OCI-LY1 (cell line): ENCODE measurements at regions not wholly inside any gene's neighbourhood (a gene's known extent, or its start where the extent isn't known, plus 50 kb on each side); places are given as distances from the start of the nearest gene placed in this dataset.

Source experiments
- H2AFZ ChIP-seq: fragments of 200-600 bp; sonication (generic), shearing (Covaris generic); 2 replicates; pipeline ENCODE4 v1.6.0; 2014; ENCODE audit warnings: antibody characterized with exemption, mild to moderate bottlenecking, low read length
- H3F3A ChIP-seq: fragments of 200-600 bp; sonication (generic), shearing (Covaris generic); 2 replicates; pipeline ENCODE4 v1.6.0; 2014; ENCODE audit warnings: mild to moderate bottlenecking, antibody characterized with exemption, low read length, moderate library complexity; ENCODE audit not compliant: insufficient read depth
- H3K27ac ChIP-seq: fragments of 200-600 bp; sonication (generic); 2 replicates; pipeline ENCODE4 v1.5.1; 2014; ENCODE audit warnings: low read length, mixed run types, mild to moderate bottlenecking, low read depth; ENCODE audit not compliant: poor library complexity, severe bottlenecking
- H3K27me3 ChIP-seq: fragments of 200-600 bp; sonication (generic); 2 replicates; pipeline ENCODE4 v1.6.0; 2014; ENCODE audit warnings: antibody characterized with exemption, mild to moderate bottlenecking, low read length, moderate library complexity; ENCODE audit not compliant: insufficient read depth
- H3K36me3 ChIP-seq: fragments of 200-600 bp; sonication (generic); 2 replicates; pipeline ENCODE4 v1.6.1; 2014; ENCODE audit warnings: mild to moderate bottlenecking, antibody characterized with exemption, low read length, moderate library complexity, mixed read lengths; ENCODE audit not compliant: insufficient read depth
- H3K4me1 ChIP-seq: fragments of 200-600 bp; sonication (generic); 2 replicates; pipeline ENCODE4 v1.5.1; 2014; ENCODE audit warnings: mild to moderate bottlenecking, low read length, moderate library complexity; ENCODE audit not compliant: insufficient read depth, severe bottlenecking
- H3K4me2 ChIP-seq: fragments of 200-600 bp; sonication (generic), shearing (Covaris generic); 2 replicates; pipeline ENCODE4 v1.6.1; 2014; ENCODE audit warnings: low read length
- H3K4me3 ChIP-seq: fragments of 200-600 bp; sonication (generic); 2 replicates; pipeline ENCODE4 v1.5.1; 2014; ENCODE audit warnings: low read length, low read depth, mild to moderate bottlenecking, mixed read lengths; ENCODE audit not compliant: poor library complexity, severe bottlenecking
- H3K79me2 ChIP-seq: fragments of 200-600 bp; shearing (Covaris generic); 2 replicates; pipeline ENCODE4 v1.6.1; 2016; ENCODE audit warnings: mixed run types, low read length, mixed read lengths; ENCODE audit not compliant: insufficient read depth
- H3K9ac ChIP-seq: fragments of 200-600 bp; sonication (generic), shearing (Covaris generic); 2 replicates; pipeline ENCODE4 v1.6.1; 2014; ENCODE audit warnings: mild to moderate bottlenecking, low read length, mixed read lengths
- H3K9me2 ChIP-seq: fragments of 200-600 bp; sonication (generic), shearing (Covaris generic); 2 replicates; pipeline ENCODE4 v1.6.1; 2014; ENCODE audit warnings: low read depth, mild to moderate bottlenecking, low read length, mixed read lengths
- H3K9me3 ChIP-seq: fragments of 200-600 bp; shearing (Covaris generic); 2 replicates; pipeline ENCODE4 v1.6.1; 2014; ENCODE audit warnings: low read length, mixed read lengths
- H4K20me1 ChIP-seq: fragments of 200-600 bp; sonication (generic), shearing (Covaris generic); 2 replicates; pipeline ENCODE4 v1.6.0; 2016; ENCODE audit warnings: mild to moderate bottlenecking, low read length; ENCODE audit not compliant: insufficient read depth
- CTCF ChIP-seq: fragments of 200-600 bp; sonication (generic), shearing (Covaris generic); IDR thresholded peaks from 2 replicates; pipeline ENCODE4 v1.5.1; 2017; ENCODE audit warnings: mild to moderate bottlenecking, antibody characterized with exemption, low read length, moderate library complexity, mixed read lengths
- EZH2 ChIP-seq: fragments of 200-600 bp; sonication (generic), shearing (Covaris generic); IDR thresholded peaks from 2 replicates; pipeline ENCODE4 v1.8.0; 2017; ENCODE audit warnings: borderline replicate concordance, mixed run types, mild to moderate bottlenecking, antibody characterized with exemption, low read length, moderate library complexity, mixed read lengths

- no peaks in the 10 kb centered on the region for H3K27me3 ChIP-seq
Measured at GRCh38 chr11:128299132-128299726, 288.1 kb downstream of the ETS1 start.

DNA sequence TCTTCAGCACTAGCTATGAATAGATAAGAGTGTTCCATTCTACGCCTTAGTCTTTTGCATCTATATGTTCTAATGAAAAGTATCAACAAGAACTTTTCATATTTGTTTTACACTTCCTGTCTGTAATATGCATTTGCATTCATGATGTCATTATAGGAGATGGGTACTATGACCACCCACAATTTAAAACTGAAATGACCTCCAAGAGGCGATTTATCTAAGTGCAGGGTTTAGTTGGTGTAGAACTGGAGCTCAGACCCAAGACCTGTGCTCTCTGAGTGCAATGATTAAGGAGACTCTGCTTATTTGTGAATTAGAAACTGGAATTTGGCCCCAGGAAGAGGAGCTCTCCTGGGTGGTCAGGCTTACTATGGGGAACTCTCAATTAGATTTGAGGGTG is 289.1 kb downstream of the ETS1 start:
- H2AFZ ChIP-seq, result no peak overlapping the region
- H3K4me1 ChIP-seq, result peaks cover 46% of the 10 kb centered on the region
- H3K4me2 ChIP-seq, result no peak overlapping the region

More at GRCh38 chr11:128299132-128299726, 288.1 kb downstream of the ETS1 start:
- no peaks in the 10 kb centered on the region for H3K9me2 ChIP-seq
- H3K9ac ChIP-seq, result no peak overlapping the region
- no peaks in the 10 kb centered on the region for H3F3A ChIP-seq
- H3K4me3 ChIP-seq, result no peak overlapping the region
- no peak overlapping the region for H2AFZ ChIP-seq
- H3K9me3 ChIP-seq, result no peaks in the 10 kb centered on the region
- no peaks in the 10 kb centered on the region for H4K20me1 ChIP-seq
- H3K4me2 ChIP-seq, result no peak overlapping the region
- H3K79me2 ChIP-seq, result no peaks in the 10 kb centered on the region
- TF ChIP-seq EZH2, result no peak
- no peak for TF ChIP-seq CTCF
- H3K36me3 ChIP-seq, result no peaks in the 10 kb centered on the region
- peaks cover 53% of the 10 kb centered on the region for H3K4me1 ChIP-seq
- no peak overlapping the region for H3K27ac ChIP-seq

DNA sequence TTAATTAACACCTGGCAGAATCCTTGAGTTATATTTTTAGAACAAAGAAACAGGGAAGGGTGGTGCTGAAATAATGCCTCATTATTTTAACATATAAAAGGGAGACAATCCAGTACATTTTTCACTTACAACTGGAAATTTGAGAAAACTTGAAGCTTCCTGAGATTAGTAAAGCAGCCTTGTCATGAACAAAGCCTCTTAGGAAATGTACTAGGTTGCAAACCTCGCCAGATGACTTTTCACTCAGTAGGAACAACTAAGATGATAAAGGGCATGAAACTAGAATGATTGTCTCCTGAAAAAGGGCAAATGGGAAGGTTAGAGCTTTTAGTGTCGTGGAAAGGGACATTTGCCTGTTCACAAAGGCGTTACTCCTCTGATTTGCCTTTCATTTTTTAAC is 289.6 kb downstream of the ETS1 start:
- H2AFZ ChIP-seq, result no peak overlapping the region
- no peaks in the 10 kb centered on the region for H3F3A ChIP-seq
- H3K27ac ChIP-seq, result peak overlapping the region; percentile 10
- no peak for TF ChIP-seq EZH2
- no peak for TF ChIP-seq CTCF
- H3K9me3 ChIP-seq, result no peaks in the 10 kb centered on the region
- no peaks in the 10 kb centered on the region for H4K20me1 ChIP-seq
- no peak overlapping the region for H3K4me2 ChIP-seq
- H3K9ac ChIP-seq, result no peak overlapping the region
- no peaks in the 10 kb centered on the region for H3K79me2 ChIP-seq
- H3K9me2 ChIP-seq, result no peaks in the 10 kb centered on the region
- peaks cover 41% of the 10 kb centered on the region for H3K4me1 ChIP-seq
- no peaks in the 10 kb centered on the region for H3K27me3 ChIP-seq
- H3K4me3 ChIP-seq, result no peak overlapping the region
- no peaks in the 10 kb centered on the region for H3K36me3 ChIP-seq

More for the DNA sequence above, 289.1 kb downstream of the ETS1 start:
- Histone ChIP-seq H3K36me3 (no peaks in the 10 kb centered on the region), H3K27ac (no peak overlapping the region), H3K79me2 (no peaks in the 10 kb centered on the region), H3K9ac (no peak overlapping the region), H3K9me3 (no peaks in the 10 kb centered on the region), H3K9me2 (no peaks in the 10 kb centered on the region), H3K4me3 (no peak overlapping the region), H4K20me1 (no peaks in the 10 kb centered on the region), H3K27me3 (no peaks in the 10 kb centered on the region), H3F3A (no peaks in the 10 kb centered on the region)
- no peak for TF ChIP-seq CTCF
- TF ChIP-seq EZH2, result no peak
